Astrocyte (in vitro differentiated cells and primary cell): ENCODE measurements at regions not wholly inside any gene's neighbourhood (a gene's known extent, or its start where the extent isn't known, plus 50 kb on each side); places are given as distances from the start of the nearest gene placed in this dataset.

Experiments
- CTCF ChIP-seq: IDR thresholded peaks from 2 replicates; pipeline ENCODE4 v1.5.1; 2011; ENCODE audit warnings: low read depth, mild to moderate bottlenecking, inconsistent platforms, low read length, moderate library complexity; ENCODE audit not compliant: insufficient read depth
- EZH2 ChIP-seq: IDR thresholded peaks from 2 replicates; pipeline ENCODE4 v1.6.1; 2012; ENCODE audit warnings: mild to moderate bottlenecking, low read length, inconsistent platforms; ENCODE audit not compliant: insufficient read depth

GRCh38 chr4:189445613-189446012 lies 495.1 kb upstream of the FRG1 start:
- TF ChIP-seq CTCF (no peak), EZH2 (no peak)
